Mesendoderm (in vitro differentiated cells): ENCODE measurements at regions not wholly inside any gene's neighbourhood (a gene's known extent, or its start where the extent isn't known, plus 50 kb on each side); places are given as distances from the start of the nearest gene placed in this dataset.

Source experiments
- DNase-seq: peaks from one replicate; pipeline ENCODE4 v3.0.0; 2013
- H2AK5ac ChIP-seq: 2 replicates; pipeline ENCODE4 v1.6.1; 2013; ENCODE audit warnings: low read length, inconsistent platforms
- H2BK120ac ChIP-seq: 2 replicates; pipeline ENCODE4 v1.6.1; 2013; ENCODE audit warnings: low read depth, mild to moderate bottlenecking, low read length, moderate library complexity, mixed read lengths
- H2BK15ac ChIP-seq: replicated peaks from 2 replicates; pipeline ENCODE4 v1.6.1; 2013; ENCODE audit warnings: low read depth, mild to moderate bottlenecking, moderate library complexity
- H2BK5ac ChIP-seq: 2 replicates; pipeline ENCODE4 v1.6.1; 2013; ENCODE audit warnings: low read length, inconsistent platforms
- H3K18ac ChIP-seq: 2 replicates; pipeline ENCODE4 v1.6.1; 2013; ENCODE audit warnings: mild to moderate bottlenecking, low read length, mixed read lengths
- H3K23ac ChIP-seq: one replicate; pipeline ENCODE4 v1.6.1; 2013; ENCODE audit warnings: low read length
- H3K27ac ChIP-seq: 2 replicates; pipeline ENCODE4 v1.5.1; 2013; ENCODE audit warnings: low read depth, mild to moderate bottlenecking, inconsistent platforms, low read length, moderate library complexity
- H3K27me3 ChIP-seq: 2 replicates; pipeline ENCODE4 v1.6.1; 2013; ENCODE audit warnings: low read length, control low read depth, mild to moderate bottlenecking, inconsistent platforms; ENCODE audit not compliant: insufficient read depth, poor library complexity
- H3K36me3 ChIP-seq: 2 replicates; pipeline ENCODE4 v1.6.1; 2013; ENCODE audit warnings: low read length, inconsistent platforms; ENCODE audit not compliant: control insufficient read depth, insufficient read depth
- H3K4ac ChIP-seq: one replicate; pipeline ENCODE4 v1.6.1; 2013; ENCODE audit warnings: low read depth, mild to moderate bottlenecking, low read length, moderate library complexity
- H3K4me1 ChIP-seq: 2 replicates; pipeline ENCODE4 v1.6.1; 2013; ENCODE audit warnings: low read depth, low read length, inconsistent platforms; ENCODE audit not compliant: control insufficient read depth
- H3K4me2 ChIP-seq: 2 replicates; pipeline ENCODE4 v1.6.1; 2013; ENCODE audit warnings: low read length
- H3K4me3 ChIP-seq: 2 replicates; pipeline ENCODE4 v1.5.1; 2013; ENCODE audit warnings: mild to moderate bottlenecking, low read length
- H3K56ac ChIP-seq: one replicate; pipeline ENCODE4 v1.6.1; 2013; ENCODE audit warnings: low read length
- H3K79me1 ChIP-seq: 2 replicates; pipeline ENCODE4 v1.6.1; 2013; ENCODE audit warnings: low read length, inconsistent platforms
- H3K79me2 ChIP-seq: 2 replicates; pipeline ENCODE4 v1.6.1; 2013; ENCODE audit warnings: mild to moderate bottlenecking, low read length; ENCODE audit not compliant: control insufficient read depth, insufficient read depth
- H3K9ac ChIP-seq: 2 replicates; pipeline ENCODE4 v1.6.1; 2013; ENCODE audit warnings: low read length, inconsistent platforms
- H4K5ac ChIP-seq: one replicate; pipeline ENCODE4 v1.6.1; 2013; ENCODE audit warnings: low read length
- H4K8ac ChIP-seq: one replicate; pipeline ENCODE4 v1.6.1; 2013; ENCODE audit warnings: low read depth, mild to moderate bottlenecking, control low read depth, low read length, moderate library complexity
- WGBS: extraction: QIAGEN DNeasy Blood & Tissue Kit; methylation state at CpG from one replicate; pipeline ENCODE4 v1.1.7; 2013; ENCODE audit warnings: low lambda C conversion rate, missing lambda C conversion rate; ENCODE audit not compliant: insufficient coverage; ENCODE audit errors: extremely low coverage; 5-methylcytosine and 5-hydroxymethylcytosine counted together

DNA sequence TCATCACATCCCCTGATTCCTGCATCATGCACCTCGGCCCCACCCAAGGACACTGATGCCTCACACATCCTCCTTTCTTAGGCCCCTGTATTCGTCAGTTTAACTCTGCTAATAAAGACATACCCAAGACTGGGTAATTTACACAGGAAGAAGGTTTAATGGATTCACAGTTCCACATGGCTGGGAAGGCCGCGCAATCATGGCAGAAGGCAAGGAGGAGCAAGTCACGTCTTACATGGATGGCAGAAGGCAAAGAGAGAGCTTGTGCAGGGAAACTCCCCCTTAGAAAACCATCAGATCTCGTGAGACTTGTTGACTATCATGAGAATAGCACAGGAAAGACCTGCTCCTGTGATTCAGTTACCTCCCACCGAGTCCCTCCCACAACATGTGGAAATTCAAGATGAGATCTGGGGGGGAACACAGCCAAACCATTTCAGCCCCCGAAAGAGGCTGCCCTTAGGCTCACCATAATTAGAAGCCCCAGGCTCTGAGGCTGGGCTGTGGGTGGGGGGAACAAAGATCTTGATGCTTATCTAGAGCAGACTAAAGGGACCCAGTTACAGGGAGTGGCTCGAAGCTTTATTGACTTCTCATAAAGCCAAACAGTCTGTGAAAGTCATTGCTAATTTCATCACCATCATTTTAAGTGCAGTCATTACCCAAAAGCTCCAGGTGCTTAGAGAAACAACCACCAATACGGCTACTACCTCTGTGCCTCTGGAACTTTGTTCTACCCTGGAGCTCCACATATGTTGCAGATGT is 181.5 kb downstream of the MATN1 start:
- Histone ChIP-seq H2AK5ac (no peak overlapping the region), H3K4me2 (no peak overlapping the region), H3K4me1 (no peaks in the 10 kb centered on the region), H2BK120ac (no peak overlapping the region), H3K23ac (no peak overlapping the region), H4K5ac (no peak overlapping the region), H3K36me3 (no peaks in the 10 kb centered on the region), H3K18ac (no peak overlapping the region), H3K4me3 (no peak overlapping the region), H3K4ac (no peak overlapping the region), H3K79me1 (no peaks in the 10 kb centered on the region), H3K79me2 (no peaks in the 10 kb centered on the region), H3K27ac (no peak overlapping the region), H4K8ac (no peak overlapping the region), H3K27me3 (no peaks in the 10 kb centered on the region), H2BK15ac (no peak overlapping the region), H2BK5ac (no peak overlapping the region), H3K9ac (no peak overlapping the region), H3K56ac (no peak overlapping the region)
- WGBS = no CpG with 5 or more reads among the region's 10 CpGs
- DNase-seq = no peak

DNA sequence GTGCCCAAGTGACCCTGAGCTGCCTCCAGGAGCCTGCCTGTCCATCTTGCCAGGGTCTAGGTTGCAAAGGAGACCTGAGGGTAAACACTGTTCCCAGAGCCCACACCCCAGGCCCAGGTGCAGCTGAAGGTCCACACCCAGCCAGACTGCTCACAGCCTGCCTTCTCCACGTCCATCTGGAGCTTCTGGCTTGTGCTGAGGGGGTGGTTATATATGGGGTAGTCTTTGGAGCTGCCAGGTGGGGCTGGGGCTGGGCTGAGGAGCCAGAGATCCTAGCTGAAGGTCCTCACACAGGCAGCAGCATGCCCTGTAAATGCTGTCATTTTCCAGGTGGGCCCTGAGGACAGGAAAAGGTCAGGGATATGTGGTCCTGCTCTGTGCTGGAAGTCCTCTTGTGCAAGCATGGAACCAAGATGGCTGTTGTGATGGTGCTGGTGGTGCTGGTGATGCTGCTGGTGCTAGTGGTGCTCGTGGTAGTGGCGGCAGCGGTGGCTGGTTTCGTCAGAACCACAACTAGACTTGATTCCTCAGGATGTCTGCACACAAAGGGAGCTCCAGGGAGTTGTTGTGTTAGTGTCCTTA is 182.7 kb downstream of the MATN1 start:
- Histone ChIP-seq H3K56ac (no peak overlapping the region), H3K4ac (no peak overlapping the region), H3K36me3 (no peaks in the 10 kb centered on the region), H4K8ac (no peak overlapping the region), H3K27ac (no peak overlapping the region), H3K23ac (no peak overlapping the region), H2AK5ac (no peak overlapping the region), H3K27me3 (no peaks in the 10 kb centered on the region), H3K79me1 (no peaks in the 10 kb centered on the region), H3K18ac (no peak overlapping the region), H3K9ac (no peak overlapping the region), H3K4me2 (no peak overlapping the region), H4K5ac (no peak overlapping the region), H3K4me1 (no peaks in the 10 kb centered on the region), H2BK120ac (no peak overlapping the region), H3K4me3 (no peak overlapping the region), H2BK15ac (no peak overlapping the region), H2BK5ac (no peak overlapping the region), H3K79me2 (no peaks in the 10 kb centered on the region)
- no CpG with 5 or more reads among the region's 5 CpGs for WGBS
- no peak for DNase-seq

DNA sequence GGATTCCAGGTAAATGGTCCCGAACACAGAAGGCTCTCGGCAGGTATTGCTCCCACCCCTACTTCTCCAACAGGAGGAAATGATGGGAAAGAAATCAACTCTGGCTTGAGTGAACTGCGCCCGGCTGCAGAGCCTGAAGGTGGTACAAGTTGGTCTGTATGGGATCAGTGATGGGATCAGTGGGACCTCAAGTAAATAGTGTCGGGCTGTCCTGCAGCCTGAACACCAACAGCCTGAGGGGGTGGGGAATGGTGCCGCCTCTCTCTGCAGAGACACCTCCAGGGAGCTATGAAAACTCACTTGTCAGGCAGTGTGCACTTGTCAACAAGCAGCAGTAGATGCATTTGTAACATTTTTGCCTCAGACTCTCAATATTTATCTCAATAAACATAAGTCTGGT is 183.5 kb downstream of the MATN1 start:
- no peaks in the 10 kb centered on the region for H3K36me3 ChIP-seq
- H3K56ac ChIP-seq = no peak overlapping the region
- H3K4ac ChIP-seq = no peak overlapping the region
- H3K4me3 ChIP-seq = no peak overlapping the region
- no peak overlapping the region for H2AK5ac ChIP-seq
- no peak overlapping the region for H3K9ac ChIP-seq
- no peak overlapping the region for H3K18ac ChIP-seq
- no peaks in the 10 kb centered on the region for H3K79me1 ChIP-seq
- no peak overlapping the region for H2BK5ac ChIP-seq
- no peaks in the 10 kb centered on the region for H3K79me2 ChIP-seq
- no peak overlapping the region for H3K4me2 ChIP-seq
- H4K5ac ChIP-seq = no peak overlapping the region
- H4K8ac ChIP-seq = no peak overlapping the region
- H3K27ac ChIP-seq = no peak overlapping the region
- H3K27me3 ChIP-seq = no peaks in the 10 kb centered on the region
- WGBS = no CpG with 5 or more reads among the region's 6 CpGs
- no peaks in the 10 kb centered on the region for H3K4me1 ChIP-seq
- no peak for DNase-seq
- H2BK15ac ChIP-seq = no peak overlapping the region
- no peak overlapping the region for H3K23ac ChIP-seq
- no peak overlapping the region for H2BK120ac ChIP-seq

DNA sequence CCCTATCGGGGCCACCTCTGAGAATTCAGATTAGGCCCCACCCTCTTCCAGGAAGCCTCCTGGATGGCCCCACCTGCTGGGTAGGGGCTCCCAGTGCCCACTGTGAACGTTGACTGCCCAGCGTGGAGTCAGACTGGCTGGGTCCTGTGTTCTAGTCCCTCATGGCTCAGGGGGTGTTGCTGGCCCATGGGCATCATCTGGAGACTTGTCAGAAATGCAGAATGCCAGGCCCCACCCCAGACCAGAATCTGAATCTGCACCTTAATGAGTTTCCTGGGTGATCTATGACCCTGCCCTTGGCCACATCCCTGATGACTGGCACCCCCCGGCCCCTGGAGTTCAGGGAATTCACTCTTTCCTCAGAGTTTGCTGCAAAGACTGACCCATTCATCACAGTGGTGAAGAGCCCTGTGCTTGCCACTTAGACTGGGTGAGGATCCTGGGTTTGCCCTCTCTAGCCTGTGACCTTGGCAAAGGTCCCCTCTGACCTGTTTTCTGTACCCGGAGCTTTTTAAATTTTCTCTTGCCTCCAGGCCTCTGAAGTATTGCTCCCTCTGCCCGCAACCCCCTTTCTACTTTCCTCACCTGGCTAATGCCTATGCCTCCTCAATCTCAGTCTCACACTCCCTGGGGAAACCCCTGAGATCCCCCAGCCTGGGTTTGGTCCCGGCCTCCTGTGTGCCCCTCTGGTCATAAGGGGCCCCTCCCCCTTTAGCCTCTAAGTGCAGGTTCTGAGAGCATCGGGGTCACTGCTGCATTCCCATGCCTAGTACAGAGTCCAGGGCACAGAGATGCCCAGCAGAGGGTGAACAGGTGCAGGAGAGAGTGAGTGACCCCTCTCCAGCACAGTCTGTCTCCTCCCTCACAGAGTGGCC is 184.2 kb downstream of the MATN1 start:
- no peaks in the 10 kb centered on the region for H3K36me3 ChIP-seq
- no peaks in the 10 kb centered on the region for H3K27me3 ChIP-seq
- H3K27ac ChIP-seq = no peak overlapping the region
- no peaks in the 10 kb centered on the region for H3K79me2 ChIP-seq
- no peaks in the 10 kb centered on the region for H3K79me1 ChIP-seq
- no peak overlapping the region for H4K5ac ChIP-seq
- no peak overlapping the region for H2BK15ac ChIP-seq
- no peak overlapping the region for H3K4me2 ChIP-seq
- H3K56ac ChIP-seq = no peak overlapping the region
- no CpG with 5 or more reads among the region's 8 CpGs for WGBS
- no peak overlapping the region for H2BK5ac ChIP-seq
- H3K4ac ChIP-seq = no peak overlapping the region
- no peak overlapping the region for H3K18ac ChIP-seq
- no peak overlapping the region for H3K4me3 ChIP-seq
- H4K8ac ChIP-seq = no peak overlapping the region
- H3K4me1 ChIP-seq = no peaks in the 10 kb centered on the region
- no peak overlapping the region for H3K23ac ChIP-seq
- H2AK5ac ChIP-seq = no peak overlapping the region
- DNase-seq = no peak
- no peak overlapping the region for H3K9ac ChIP-seq
- H2BK120ac ChIP-seq = no peak overlapping the region

DNA sequence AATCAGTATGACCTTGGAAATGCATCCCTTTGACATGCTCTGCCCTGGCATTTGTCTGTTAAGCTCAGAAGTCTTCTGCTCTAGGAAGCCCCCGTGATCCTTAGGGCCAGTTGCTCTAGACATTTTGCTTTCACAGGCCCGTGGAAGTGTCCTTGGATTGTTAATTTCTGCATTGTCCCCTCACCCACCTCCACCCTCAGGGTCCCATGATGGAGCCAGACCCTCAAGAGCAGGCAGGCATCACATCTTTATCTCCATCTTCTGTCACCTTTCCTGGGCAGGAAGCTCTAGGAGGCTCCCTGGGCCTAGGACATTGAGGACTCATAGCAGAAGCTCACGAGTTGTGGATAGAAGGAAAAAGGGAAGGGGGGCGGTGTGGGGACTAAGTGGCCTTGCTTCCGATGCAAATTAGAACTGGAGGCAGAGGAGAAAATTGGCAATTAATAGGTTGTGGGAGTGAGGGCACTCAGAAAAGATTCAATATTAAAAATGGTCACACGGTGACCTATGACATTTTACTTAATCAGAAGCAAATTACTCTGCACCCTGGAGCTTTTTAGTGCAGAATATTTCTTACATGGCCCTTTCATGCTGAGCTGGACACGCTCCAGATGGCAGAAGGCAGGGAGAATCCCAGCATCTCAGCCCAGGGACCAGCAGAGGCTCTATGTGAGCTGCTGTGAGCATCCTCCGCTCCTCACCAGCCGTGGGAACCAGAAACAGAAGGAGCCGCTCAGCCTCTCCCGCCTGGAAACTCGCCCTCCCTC is 185.0 kb downstream of the MATN1 start:
- Histone ChIP-seq H3K23ac (no peak overlapping the region), H2BK5ac (no peak overlapping the region), H2BK120ac (no peak overlapping the region), H3K56ac (no peak overlapping the region), H3K4me3 (no peak overlapping the region), H2AK5ac (no peak overlapping the region), H3K27ac (no peak overlapping the region), H3K79me1 (no peaks in the 10 kb centered on the region), H3K27me3 (no peaks in the 10 kb centered on the region), H3K4me1 (no peaks in the 10 kb centered on the region), H4K5ac (no peak overlapping the region), H2BK15ac (no peak overlapping the region), H4K8ac (no peak overlapping the region), H3K4ac (no peak overlapping the region), H3K4me2 (no peak overlapping the region), H3K79me2 (no peaks in the 10 kb centered on the region), H3K18ac (no peak overlapping the region), H3K36me3 (no peaks in the 10 kb centered on the region), H3K9ac (no peak overlapping the region)
- WGBS = no CpG with 5 or more reads among the region's 12 CpGs
- DNase-seq = no peak
